Keratinocyte (primary cell): ENCODE measurements at regions not wholly inside any gene's neighbourhood (a gene's known extent, or its start where the extent isn't known, plus 50 kb on each side); places are given as distances from the start of the nearest gene placed in this dataset.

Source experiments
- DNase-seq: peaks from one replicate; pipeline ENCODE4 v3.0.0-alpha.2; 2011; ENCODE audit warnings: low read depth, missing footprints, low spot score
- FAIRE-seq: peaks from 2 replicates; lab custom pipeline; 2011; peaks lifted over from hg19 to GRCh38; lab: Jason Lieb, UNC
- H2AFZ ChIP-seq: 2 replicates; pipeline ENCODE4 v1.6.0; 2012; ENCODE audit warnings: low read length, control low read depth, inconsistent platforms; ENCODE audit not compliant: control insufficient read depth
- H3K27ac ChIP-seq: 2 replicates; pipeline ENCODE4 v1.5.1; 2011; ENCODE audit warnings: low read length; ENCODE audit not compliant: control insufficient read depth, insufficient read depth
- H3K27me3 ChIP-seq: 3 replicates; pipeline ENCODE4 v1.6.0; 2011; ENCODE audit warnings: low read length; ENCODE audit not compliant: control insufficient read depth, insufficient read depth; ENCODE audit errors: extremely low read depth
- H3K36me3 ChIP-seq, 2 experiments: 2 replicates in 1 of 2; 3 replicates in 1 of 2; pipeline ENCODE4 v1.5.1; 2011; ENCODE audit warnings: low read length in 2 of 2, mild to moderate bottlenecking in 1 of 2; ENCODE audit not compliant: control insufficient read depth in 2 of 2, insufficient read depth in 2 of 2; ENCODE audit errors: extremely low read depth in 1 of 2
- H3K4me1 ChIP-seq: 3 replicates; pipeline ENCODE4 v1.5.1; 2011; ENCODE audit warnings: low read length; ENCODE audit not compliant: control insufficient read depth, insufficient read depth; ENCODE audit errors: extremely low read depth
- H3K4me2 ChIP-seq: 3 replicates; pipeline ENCODE4 v1.6.0; 2011; ENCODE audit warnings: low read depth, low read length; ENCODE audit not compliant: control insufficient read depth, insufficient read depth; ENCODE audit errors: extremely low read depth
- H3K4me3 ChIP-seq, 3 experiments: fragments of 200-600 bp in 1 of 3; sonication (generic) in 1 of 3; 2 replicates in 2 of 3; 3 replicates in 1 of 3; pipeline ENCODE4 v1.5.1; 2011 to 2016; ENCODE audit warnings: low read length in 3 of 3, mild to moderate bottlenecking in 3 of 3, control low read depth in 2 of 3, inconsistent platforms in 1 of 3, low read depth in 1 of 3, mixed read lengths in 1 of 3, mixed run types in 1 of 3, moderate library complexity in 1 of 3; ENCODE audit not compliant: control insufficient read depth in 2 of 3, insufficient read depth in 2 of 3; ENCODE audit errors: extremely low read depth in 1 of 3
- H3K79me2 ChIP-seq: 2 replicates; pipeline ENCODE4 v1.6.0; 2012; ENCODE audit warnings: low read length; ENCODE audit not compliant: control insufficient read depth, insufficient read depth
- H3K9ac ChIP-seq: 3 replicates; pipeline ENCODE4 v1.6.0; 2011; ENCODE audit warnings: low read length; ENCODE audit not compliant: control insufficient read depth, insufficient read depth; ENCODE audit errors: extremely low read depth
- H3K9me1 ChIP-seq: 3 replicates; pipeline ENCODE4 v1.6.0; 2011; ENCODE audit warnings: low read length; ENCODE audit not compliant: control insufficient read depth, insufficient read depth; ENCODE audit errors: extremely low read depth
- H3K9me3 ChIP-seq: 2 replicates; pipeline ENCODE4 v1.5.1; 2012; ENCODE audit warnings: low read depth, low read length; ENCODE audit not compliant: control insufficient read depth
- H4K20me1 ChIP-seq: 3 replicates; pipeline ENCODE4 v1.6.0; 2011; ENCODE audit warnings: low read length; ENCODE audit not compliant: control insufficient read depth, insufficient read depth; ENCODE audit errors: extremely low read depth
- EZH2 ChIP-seq: IDR thresholded peaks from one replicate; pipeline ENCODE4 v1.6.1; 2012; ENCODE audit warnings: inconsistent platforms, mild to moderate bottlenecking, low read length, moderate library complexity
- dilution Hi-C: fragments of 300-500 bp; cut with MboI; formaldehyde crosslinking; loops from one replicate; pipeline ENCODE4 v1.7.0; 2020; ENCODE audit warnings: low sequenced_read_pairs; ENCODE audit not compliant: extremely low pct_ligation_motif_present
- TF ChIP-seq, protein P1 (sequence below), 3 experiments: IDR thresholded peaks in 1 of 3; conservative IDR thresholded peaks in 1 of 3; optimal IDR thresholded peaks in 1 of 3; 2 replicates in 2 of 3; 3 replicates in 1 of 3; pipeline versions ENCODE3 to v1.5.1; 2011; ENCODE audit warnings: low read length in 3 of 3, mild to moderate bottlenecking in 3 of 3, moderate library complexity in 2 of 3, control low read depth in 1 of 3, inconsistent platforms in 1 of 3; ENCODE audit not compliant: insufficient read depth in 2 of 3; ENCODE audit errors: extremely low read depth in 1 of 3

DNA sequence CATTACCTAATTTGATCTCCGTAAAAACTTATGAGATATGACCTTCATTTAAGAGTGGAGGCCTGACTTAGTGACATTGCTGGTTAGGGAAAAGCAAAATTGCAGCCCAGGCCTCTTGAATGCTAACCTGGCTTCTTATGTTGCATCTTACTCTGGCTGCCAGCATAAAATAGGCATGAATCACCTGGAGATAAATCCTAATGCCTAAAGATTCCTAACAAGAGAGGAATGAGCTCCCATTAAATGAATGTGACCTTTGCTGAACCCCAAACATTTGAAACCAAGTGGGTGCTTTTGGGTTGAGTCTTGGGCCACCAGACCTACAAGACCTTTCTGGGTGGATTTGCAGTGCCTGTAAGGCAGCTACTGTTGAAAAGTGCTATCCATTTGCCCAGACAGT, 1145.6 kb upstream of the TENM4 start:
- H3K9me1 ChIP-seq, result no peaks in the 10 kb centered on the region
- H3K9ac ChIP-seq, result no peak overlapping the region
- H3K27me3 ChIP-seq, result no peaks in the 10 kb centered on the region
- no peaks in the 10 kb centered on the region for H4K20me1 ChIP-seq
- H3K79me2 ChIP-seq, result no peaks in the 10 kb centered on the region
- H3K4me2 ChIP-seq, result no peak overlapping the region
- H3K4me3 ChIP-seq, result no peak overlapping the region
- peak overlapping the region; percentile 53 for H2AFZ ChIP-seq
- FAIRE-seq (no peak), DNase-seq (no peak)
- H3K9me3 ChIP-seq, result no peaks in the 10 kb centered on the region
- TF ChIP-seq EZH2, result no peak
- TF ChIP-seq, protein P1, sequence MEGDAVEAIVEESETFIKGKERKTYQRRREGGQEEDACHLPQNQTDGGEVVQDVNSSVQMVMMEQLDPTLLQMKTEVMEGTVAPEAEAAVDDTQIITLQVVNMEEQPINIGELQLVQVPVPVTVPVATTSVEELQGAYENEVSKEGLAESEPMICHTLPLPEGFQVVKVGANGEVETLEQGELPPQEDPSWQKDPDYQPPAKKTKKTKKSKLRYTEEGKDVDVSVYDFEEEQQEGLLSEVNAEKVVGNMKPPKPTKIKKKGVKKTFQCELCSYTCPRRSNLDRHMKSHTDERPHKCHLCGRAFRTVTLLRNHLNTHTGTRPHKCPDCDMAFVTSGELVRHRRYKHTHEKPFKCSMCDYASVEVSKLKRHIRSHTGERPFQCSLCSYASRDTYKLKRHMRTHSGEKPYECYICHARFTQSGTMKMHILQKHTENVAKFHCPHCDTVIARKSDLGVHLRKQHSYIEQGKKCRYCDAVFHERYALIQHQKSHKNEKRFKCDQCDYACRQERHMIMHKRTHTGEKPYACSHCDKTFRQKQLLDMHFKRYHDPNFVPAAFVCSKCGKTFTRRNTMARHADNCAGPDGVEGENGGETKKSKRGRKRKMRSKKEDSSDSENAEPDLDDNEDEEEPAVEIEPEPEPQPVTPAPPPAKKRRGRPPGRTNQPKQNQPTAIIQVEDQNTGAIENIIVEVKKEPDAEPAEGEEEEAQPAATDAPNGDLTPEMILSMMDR (optimal IDR thresholded peaks at IDR 0.05 in 1 of 3, IDR thresholded peaks at IDR 0.05 in 1 of 3, conservative IDR thresholded peaks at IDR 0.05 in 1 of 3; ENCODE audit: extremely low read depth in 1 of 3, insufficient read depth in 2 of 3, low read length in 3 of 3), result no peak
- no peaks in the 10 kb centered on the region for H3K4me1 ChIP-seq
- no peak overlapping the region for H3K27ac ChIP-seq
- dilution Hi-C loops, result no loop called here
- H3K36me3 ChIP-seq, result no peaks in the 10 kb centered on the region

DNA sequence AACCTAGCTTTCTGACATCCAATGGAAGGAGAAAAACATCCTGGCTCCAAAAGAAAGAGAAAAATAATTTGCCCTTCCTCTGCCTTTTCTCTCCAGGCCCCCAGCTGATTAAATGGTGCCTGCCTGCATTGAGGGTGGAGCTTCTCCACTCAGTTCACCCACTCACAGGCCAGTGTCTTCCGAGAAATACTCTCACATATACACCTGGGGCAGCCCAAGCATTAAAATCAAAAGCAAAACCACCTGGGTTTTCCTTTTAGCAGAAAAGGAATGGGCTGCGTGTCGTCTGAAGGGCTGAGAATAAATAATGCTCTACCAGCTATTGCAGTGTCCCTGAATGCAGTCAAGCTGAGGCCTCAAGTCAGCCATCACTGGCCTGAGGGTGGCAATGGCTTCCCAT, 1143.8 kb upstream of the TENM4 start:
- no peaks in the 10 kb centered on the region for H3K27me3 ChIP-seq
- no peaks in the 10 kb centered on the region for H4K20me1 ChIP-seq
- TF ChIP-seq, protein P1 (optimal IDR thresholded peaks at IDR 0.05 in 1 of 3, IDR thresholded peaks at IDR 0.05 in 1 of 3, conservative IDR thresholded peaks at IDR 0.05 in 1 of 3; ENCODE audit: extremely low read depth in 1 of 3, insufficient read depth in 2 of 3, low read length in 3 of 3), result no peak
- no peak for TF ChIP-seq EZH2
- no peaks in the 10 kb centered on the region for H3K36me3 ChIP-seq
- FAIRE-seq (no peak), DNase-seq (no peak)
- no peaks in the 10 kb centered on the region for H3K9me3 ChIP-seq
- H3K9me1 ChIP-seq, result no peaks in the 10 kb centered on the region
- no peak overlapping the region for H3K4me2 ChIP-seq
- no peak overlapping the region for H3K4me3 ChIP-seq
- dilution Hi-C loops, result no loop called here
- no peak overlapping the region for H2AFZ ChIP-seq
- H3K79me2 ChIP-seq, result no peaks in the 10 kb centered on the region
- no peaks in the 10 kb centered on the region for H3K4me1 ChIP-seq
- no peak overlapping the region for H3K9ac ChIP-seq
- no peak overlapping the region for H3K27ac ChIP-seq
